GM12878 (cell line): ENCODE measurements at regions not wholly inside any gene's neighbourhood (a gene's known extent, or its start where the extent isn't known, plus 50 kb on each side); places are given as distances from the start of the nearest gene placed in this dataset.

Source experiments
- ATAC-seq: fragments of 200-7000 bp; cut with Tn5 transposase; 3 replicates; pipeline ENCODE4 v1.9.1; 2020; ENCODE audit warnings: mild to moderate bottlenecking, moderate library complexity
- BruUV-seq: library from RNA; stranded (reverse); fragments of 400-500 nt; replicated peaks from 2 replicates; lab custom pipeline; 2021; lab: Mats Ljungman, UMichigan
- CTCF ChIA-PET: fragments of 300-600 bp; sonication (Branson Sonifier 250); formaldehyde crosslinking; extraction: SDS; loops from one replicate; lab custom pipeline; 2021; ENCODE audit warnings: inconsistent platforms; lab: Yijun Ruan, JAX
- POLR2A ChIA-PET: fragments of 350-600 bp; formaldehyde crosslinking; extraction: SDS; loops from one replicate; lab custom pipeline; 2021; ENCODE audit warnings: inconsistent platforms; lab: Charles Lee
- RAD21 ChIA-PET: fragments of 300-600 bp; sonication (Branson Sonifier 250); formaldehyde crosslinking; loops from one replicate; lab custom pipeline; 2023; ENCODE audit warnings: antibody characterized with exemption; ENCODE audit not compliant: unreplicated experiment; lab: Charles Lee
- SMC1A ChIA-PET: fragments of 300-600 bp; sonication (Branson Sonifier 250); formaldehyde crosslinking; loops from one replicate; lab custom pipeline; 2023; ENCODE audit not compliant: unreplicated experiment, uncharacterized antibody; lab: Charles Lee
- DNase-seq: peaks from one replicate; pipeline ENCODE4 v3.0.0-alpha.2; 2011; ENCODE audit warnings: low read depth, low spot score
- FAIRE-seq: peaks from 3 replicates; lab custom pipeline; 2011; peaks lifted over from hg19 to GRCh38; lab: Jason Lieb, UNC
- H2AFZ ChIP-seq: 2 replicates; pipeline ENCODE4 v1.6.0; 2011; ENCODE audit warnings: low read depth, low read length, control low read depth; ENCODE audit not compliant: control insufficient read depth
- H3K27ac ChIP-seq: 2 replicates; pipeline ENCODE4 v1.5.1; 2011; ENCODE audit warnings: control low read depth; ENCODE audit not compliant: control insufficient read depth, insufficient read depth
- H3K27me3 ChIP-seq, 2 experiments: replicated peaks in 1 of 2; 2 replicates each; pipeline versions ENCODE4 v1.6.0 to v1.6.1; 2011; ENCODE audit warnings: low read length in 1 of 2; ENCODE audit not compliant: control insufficient read depth in 2 of 2, insufficient read depth in 2 of 2
- H3K36me3 ChIP-seq, 2 experiments: 2 replicates each; pipeline ENCODE4 v1.5.1; 2011; ENCODE audit warnings: low read length in 1 of 2; ENCODE audit not compliant: control insufficient read depth in 2 of 2, insufficient read depth in 2 of 2
- H3K4me1 ChIP-seq: 2 replicates; pipeline ENCODE4 v1.6.1; 2011; ENCODE audit warnings: mild to moderate bottlenecking, low read length, moderate library complexity, mixed read lengths; ENCODE audit not compliant: control insufficient read depth, insufficient read depth
- H3K4me2 ChIP-seq: 2 replicates; pipeline ENCODE4 v1.6.0; 2011; ENCODE audit warnings: control low read depth; ENCODE audit not compliant: control insufficient read depth, insufficient read depth
- H3K4me3 ChIP-seq: fragments of 200-600 bp; sonication (generic); 2 replicates; pipeline ENCODE4 v1.5.1; 2016
- H3K79me2 ChIP-seq: 2 replicates; pipeline ENCODE4 v1.6.0; 2011; ENCODE audit warnings: low read length; ENCODE audit not compliant: control insufficient read depth, insufficient read depth
- H3K9ac ChIP-seq: 2 replicates; pipeline ENCODE4 v1.8.0; 2011; ENCODE audit warnings: low read length, control low read depth, mixed read lengths; ENCODE audit not compliant: control insufficient read depth, insufficient read depth
- H3K9me3 ChIP-seq: replicated peaks from 3 replicates; pipeline ENCODE4 v1.5.1; 2011; ENCODE audit warnings: mild to moderate bottlenecking, low read length; ENCODE audit not compliant: control insufficient read depth, insufficient read depth
- H4K20me1 ChIP-seq: 2 replicates; pipeline ENCODE4 v1.6.0; 2011; ENCODE audit not compliant: control insufficient read depth, insufficient read depth
- CHD1 ChIP-seq: IDR thresholded peaks from 2 replicates; pipeline ENCODE4 v1.6.1; 2012; ENCODE audit warnings: low read depth, low read length, improper control_type of control experiment
- EED ChIP-seq: sonication (generic); IDR thresholded peaks from 2 replicates; pipeline ENCODE4 v1.6.1; 2016; ENCODE audit warnings: antibody characterized with exemption, low read depth
- HCFC1 ChIP-seq: fragments of 150-350 bp; IDR thresholded peaks from 2 replicates; pipeline ENCODE4 v1.6.1; 2014; ENCODE audit warnings: low read length
- HDAC6 ChIP-seq: fragments of 200-600 bp; sonication (generic); IDR thresholded peaks from one replicate; pipeline ENCODE4 v1.8.0; 2017; ENCODE audit warnings: antibody characterized with exemption; ENCODE audit not compliant: unreplicated experiment
- NR2F1 ChIP-seq: fragments of 450-650 bp; conservative IDR thresholded peaks from 2 replicates; pipeline ENCODE4 v1.6.1; 2017; ENCODE audit warnings: mild to moderate bottlenecking
- RAD51 ChIP-seq: fragments of 450-650 bp; IDR thresholded peaks from 2 replicates; pipeline ENCODE4 v1.6.1; 2016; ENCODE audit warnings: moderate library complexity, mild to moderate bottlenecking, inconsistent platforms
- RB1 ChIP-seq: fragments of 450-650 bp; formaldehyde crosslinking; IDR thresholded peaks from 2 replicates; pipeline ENCODE4 v1.6.1; 2017; ENCODE audit warnings: mild to moderate bottlenecking, borderline replicate concordance
- SPI1 ChIP-seq: IDR thresholded peaks from 2 replicates; pipeline ENCODE4 v1.6.1; 2011; ENCODE audit warnings: low read depth, mild to moderate bottlenecking, low read length, moderate library complexity, borderline replicate concordance; ENCODE audit not compliant: insufficient read depth
- SREBF1 ChIP-seq: IDR thresholded peaks from 2 replicates; pipeline ENCODE4 v1.6.1; 2012; ENCODE audit warnings: mild to moderate bottlenecking, low read length
- ZNF24 ChIP-seq: fragments of 450-650 bp; IDR thresholded peaks from 2 replicates; pipeline ENCODE4 v1.6.1; 2017; ENCODE audit warnings: antibody characterized with exemption, mild to moderate bottlenecking
- ZNF622 ChIP-seq: fragments of 450-650 bp; IDR thresholded peaks from 2 replicates; pipeline ENCODE4 v1.6.1; 2017; ENCODE audit warnings: mild to moderate bottlenecking, inconsistent platforms
- ZZZ3 ChIP-seq: IDR thresholded peaks from 2 replicates; pipeline ENCODE4 v1.6.1; 2011; ENCODE audit warnings: low read depth; ENCODE audit not compliant: control insufficient read depth, insufficient read length
- WGBS: methylation state at CpG from one replicate; pipeline ENCODE4 v1.1.6; 2016; ENCODE audit warnings: low lambda C conversion rate; ENCODE audit not compliant: insufficient replicate concordance, insufficient coverage; ENCODE audit errors: missing lambda C conversion rate; 5-methylcytosine and 5-hydroxymethylcytosine counted together
- in situ Hi-C: fragments of 300-500 bp; cut with MboI; formaldehyde crosslinking; loops from 9 replicates; pipeline ENCODE4 v1.14.3; 2018; ENCODE audit warnings: mixed read lengths
- intact Hi-C: fragments of 100-400 bp; cut with micrococcal nuclease; formaldehyde crosslinking; loops from one replicate; pipeline ENCODE4 v1.14.2; 2022; ENCODE audit not compliant: unreplicated experiment
- TF ChIP-seq, protein P1 (sequence below): IDR thresholded peaks from 2 replicates; pipeline ENCODE4 v1.6.1; 2012; ENCODE audit warnings: improper control_type of control experiment, low read depth, low read length; ENCODE audit not compliant: insufficient replicate concordance
- TF ChIP-seq, protein P2 (sequence below): fragments of 450-650 bp; IDR thresholded peaks from 2 replicates; pipeline ENCODE4 v1.6.1; 2017; ENCODE audit warnings: low read depth, mild to moderate bottlenecking, moderate library complexity
- TF ChIP-seq, protein P3 (sequence below): fragments of 450-650 bp; IDR thresholded peaks from 2 replicates; pipeline ENCODE4 v1.6.1; 2016; ENCODE audit warnings: mild to moderate bottlenecking
- TF ChIP-seq, protein P4 (sequence below): IDR thresholded peaks from 2 replicates; pipeline ENCODE4 v1.6.1; 2011; ENCODE audit warnings: borderline replicate concordance, low read depth, mild to moderate bottlenecking, moderate library complexity, mixed read lengths, low read length; ENCODE audit not compliant: insufficient read depth; ENCODE audit errors: extremely low read length

DNA sequence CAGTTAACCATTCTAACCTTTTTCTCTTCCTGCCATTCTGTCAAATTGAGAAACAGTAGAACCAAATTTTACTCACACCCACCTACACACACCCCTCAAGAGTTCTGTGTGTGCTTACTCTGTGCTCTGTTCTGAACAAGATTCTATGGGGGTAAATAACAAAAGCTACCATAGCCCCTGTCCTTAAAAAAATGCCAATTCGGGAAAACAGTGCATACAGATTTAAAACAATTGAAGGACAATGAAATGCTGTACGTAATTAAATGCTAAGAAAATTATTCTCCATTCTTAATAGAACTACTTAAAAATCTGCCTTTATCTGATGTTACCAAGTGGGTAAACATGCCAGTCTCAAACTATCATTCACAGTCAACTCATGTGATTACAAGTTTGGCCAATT, 1107.5 kb downstream of the TUSC7 start (continued):
- TF ChIP-seq, protein P1, sequence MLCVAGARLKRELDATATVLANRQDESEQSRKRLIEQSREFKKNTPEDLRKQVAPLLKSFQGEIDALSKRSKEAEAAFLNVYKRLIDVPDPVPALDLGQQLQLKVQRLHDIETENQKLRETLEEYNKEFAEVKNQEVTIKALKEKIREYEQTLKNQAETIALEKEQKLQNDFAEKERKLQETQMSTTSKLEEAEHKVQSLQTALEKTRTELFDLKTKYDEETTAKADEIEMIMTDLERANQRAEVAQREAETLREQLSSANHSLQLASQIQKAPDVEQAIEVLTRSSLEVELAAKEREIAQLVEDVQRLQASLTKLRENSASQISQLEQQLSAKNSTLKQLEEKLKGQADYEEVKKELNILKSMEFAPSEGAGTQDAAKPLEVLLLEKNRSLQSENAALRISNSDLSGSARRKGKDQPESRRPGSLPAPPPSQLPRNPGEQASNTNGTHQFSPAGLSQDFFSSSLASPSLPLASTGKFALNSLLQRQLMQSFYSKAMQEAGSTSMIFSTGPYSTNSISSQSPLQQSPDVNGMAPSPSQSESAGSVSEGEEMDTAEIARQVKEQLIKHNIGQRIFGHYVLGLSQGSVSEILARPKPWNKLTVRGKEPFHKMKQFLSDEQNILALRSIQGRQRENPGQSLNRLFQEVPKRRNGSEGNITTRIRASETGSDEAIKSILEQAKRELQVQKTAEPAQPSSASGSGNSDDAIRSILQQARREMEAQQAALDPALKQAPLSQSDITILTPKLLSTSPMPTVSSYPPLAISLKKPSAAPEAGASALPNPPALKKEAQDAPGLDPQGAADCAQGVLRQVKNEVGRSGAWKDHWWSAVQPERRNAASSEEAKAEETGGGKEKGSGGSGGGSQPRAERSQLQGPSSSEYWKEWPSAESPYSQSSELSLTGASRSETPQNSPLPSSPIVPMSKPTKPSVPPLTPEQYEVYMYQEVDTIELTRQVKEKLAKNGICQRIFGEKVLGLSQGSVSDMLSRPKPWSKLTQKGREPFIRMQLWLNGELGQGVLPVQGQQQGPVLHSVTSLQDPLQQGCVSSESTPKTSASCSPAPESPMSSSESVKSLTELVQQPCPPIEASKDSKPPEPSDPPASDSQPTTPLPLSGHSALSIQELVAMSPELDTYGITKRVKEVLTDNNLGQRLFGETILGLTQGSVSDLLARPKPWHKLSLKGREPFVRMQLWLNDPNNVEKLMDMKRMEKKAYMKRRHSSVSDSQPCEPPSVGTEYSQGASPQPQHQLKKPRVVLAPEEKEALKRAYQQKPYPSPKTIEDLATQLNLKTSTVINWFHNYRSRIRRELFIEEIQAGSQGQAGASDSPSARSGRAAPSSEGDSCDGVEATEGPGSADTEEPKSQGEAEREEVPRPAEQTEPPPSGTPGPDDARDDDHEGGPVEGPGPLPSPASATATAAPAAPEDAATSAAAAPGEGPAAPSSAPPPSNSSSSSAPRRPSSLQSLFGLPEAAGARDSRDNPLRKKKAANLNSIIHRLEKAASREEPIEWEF = no peak

DNA sequence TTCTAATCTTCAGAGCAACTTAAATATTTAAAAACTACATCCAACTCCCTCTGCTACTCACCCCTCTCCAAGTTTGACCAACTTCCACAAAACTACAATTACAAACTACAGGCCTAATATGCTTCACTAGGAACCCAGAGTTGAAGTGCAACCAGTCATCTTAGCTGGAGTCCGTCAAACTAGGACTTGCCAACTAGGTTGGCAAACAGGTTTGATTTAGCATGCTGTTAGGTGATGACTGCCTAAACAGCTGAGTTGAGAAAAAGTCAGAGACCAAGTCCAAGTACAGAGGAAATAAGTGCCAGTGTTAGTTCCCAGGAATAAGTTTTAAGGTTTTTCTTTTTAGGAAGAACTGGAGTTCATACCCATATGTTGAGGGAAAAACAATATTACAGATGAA, 1109.0 kb downstream of the TUSC7 start:
- ChIA-PET RAD21 (no interaction called here), CTCF (no interaction called here), SMC1A (no interaction called here), POLR2A (no interaction called here)
- H3K27ac ChIP-seq = no peak overlapping the region
- DNase-seq (no peak), FAIRE-seq (no peak), ATAC-seq (no peak)
- H3K4me2 ChIP-seq = no peak overlapping the region
- H3K4me1 ChIP-seq = no peaks in the 10 kb centered on the region
- no TSS peak for BruUV-seq
- H2AFZ ChIP-seq = no peak overlapping the region
- H3K36me3 ChIP-seq = no peaks in the 10 kb centered on the region
- intact Hi-C loops = no loop called here
- no peak overlapping the region for H3K4me3 ChIP-seq
- no peaks in the 10 kb centered on the region for H4K20me1 ChIP-seq
- WGBS = 0% methylated on average over 1 of the region's 1 CpG
- H3K9me3 ChIP-seq = no peaks in the 10 kb centered on the region
- in situ Hi-C loops = no loop called here
- no peaks in the 10 kb centered on the region for H3K79me2 ChIP-seq
- no peak overlapping the region for H3K9ac ChIP-seq
- H3K27me3 ChIP-seq = no peaks in the 10 kb centered on the region
- TF ChIP-seq NR2F1 (no peak), ZNF622 (no peak), HCFC1 (no peak), SPI1 (no peak), ZNF24 (no peak), RB1 (no peak), EED (no peak), ZZZ3 (no peak), CHD1 (no peak), RAD51 (no peak), HDAC6 (no peak), SREBF1 (no peak)
- TF ChIP-seq, protein P2, sequence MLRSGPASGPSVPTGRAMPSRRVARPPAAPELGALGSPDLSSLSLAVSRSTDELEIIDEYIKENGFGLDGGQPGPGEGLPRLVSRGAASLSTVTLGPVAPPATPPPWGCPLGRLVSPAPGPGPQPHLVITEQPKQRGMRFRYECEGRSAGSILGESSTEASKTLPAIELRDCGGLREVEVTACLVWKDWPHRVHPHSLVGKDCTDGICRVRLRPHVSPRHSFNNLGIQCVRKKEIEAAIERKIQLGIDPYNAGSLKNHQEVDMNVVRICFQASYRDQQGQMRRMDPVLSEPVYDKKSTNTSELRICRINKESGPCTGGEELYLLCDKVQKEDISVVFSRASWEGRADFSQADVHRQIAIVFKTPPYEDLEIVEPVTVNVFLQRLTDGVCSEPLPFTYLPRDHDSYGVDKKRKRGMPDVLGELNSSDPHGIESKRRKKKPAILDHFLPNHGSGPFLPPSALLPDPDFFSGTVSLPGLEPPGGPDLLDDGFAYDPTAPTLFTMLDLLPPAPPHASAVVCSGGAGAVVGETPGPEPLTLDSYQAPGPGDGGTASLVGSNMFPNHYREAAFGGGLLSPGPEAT = no peak
- TF ChIP-seq, protein P3, sequence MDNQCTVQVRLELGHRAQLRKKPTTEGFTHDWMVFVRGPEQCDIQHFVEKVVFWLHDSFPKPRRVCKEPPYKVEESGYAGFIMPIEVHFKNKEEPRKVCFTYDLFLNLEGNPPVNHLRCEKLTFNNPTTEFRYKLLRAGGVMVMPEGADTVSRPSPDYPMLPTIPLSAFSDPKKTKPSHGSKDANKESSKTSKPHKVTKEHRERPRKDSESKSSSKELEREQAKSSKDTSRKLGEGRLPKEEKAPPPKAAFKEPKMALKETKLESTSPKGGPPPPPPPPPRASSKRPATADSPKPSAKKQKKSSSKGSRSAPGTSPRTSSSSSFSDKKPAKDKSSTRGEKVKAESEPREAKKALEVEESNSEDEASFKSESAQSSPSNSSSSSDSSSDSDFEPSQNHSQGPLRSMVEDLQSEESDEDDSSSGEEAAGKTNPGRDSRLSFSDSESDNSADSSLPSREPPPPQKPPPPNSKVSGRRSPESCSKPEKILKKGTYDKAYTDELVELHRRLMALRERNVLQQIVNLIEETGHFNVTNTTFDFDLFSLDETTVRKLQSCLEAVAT = no peak
- TF ChIP-seq, protein P4, sequence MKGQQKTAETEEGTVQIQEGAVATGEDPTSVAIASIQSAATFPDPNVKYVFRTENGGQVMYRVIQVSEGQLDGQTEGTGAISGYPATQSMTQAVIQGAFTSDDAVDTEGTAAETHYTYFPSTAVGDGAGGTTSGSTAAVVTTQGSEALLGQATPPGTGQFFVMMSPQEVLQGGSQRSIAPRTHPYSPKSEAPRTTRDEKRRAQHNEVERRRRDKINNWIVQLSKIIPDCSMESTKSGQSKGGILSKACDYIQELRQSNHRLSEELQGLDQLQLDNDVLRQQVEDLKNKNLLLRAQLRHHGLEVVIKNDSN = no peak
